Naive thymus-derived CD4-positive, alpha-beta T cell (primary cell): ENCODE measurements at regions not wholly inside any gene's neighbourhood (a gene's known extent, or its start where the extent isn't known, plus 50 kb on each side); places are given as distances from the start of the nearest gene placed in this dataset.

ENCODE experiments used
- ATAC-seq: fragments of 150-1000 bp; cut with Tn5 transposase; 2 replicates; pipeline ENCODE4 v1.10.0; 2021; ENCODE audit warnings: mild to moderate bottlenecking, moderate library complexity
- CTCF ChIA-PET: fragments of 350-600 bp; sonication (Branson Sonifier 250); formaldehyde crosslinking; loops from one replicate; lab custom pipeline; 2021; ENCODE audit warnings: antibody characterized with exemption; lab: Charles Lee
- POLR2A ChIA-PET: fragments of 350-600 bp; sonication (Branson Sonifier 250); formaldehyde crosslinking; loops from one replicate; lab custom pipeline; 2021; ENCODE audit warnings: antibody characterized with exemption, inconsistent platforms; lab: Charles Lee
- DNase-seq, 9 donors: peaks; one replicate each; pipeline versions ENCODE4 v3.0.0 to v3.0.0-alpha.2; 2020 to 2022; ENCODE audit warnings: mixed read lengths in 1 of 9
- H3K27ac ChIP-seq: one replicate; pipeline ENCODE4 v1.7.0; 2013; ENCODE audit warnings: mild to moderate bottlenecking, low read depth, low read length, moderate library complexity
- H3K27me3 ChIP-seq, 2 donors: one replicate each; pipeline ENCODE4 v1.7.0; 2013; ENCODE audit warnings: low read length in 2 of 2, mild to moderate bottlenecking in 2 of 2, moderate library complexity in 2 of 2; ENCODE audit not compliant: control insufficient read depth in 2 of 2, insufficient read depth in 2 of 2
- H3K36me3 ChIP-seq, 3 experiments: 1 replicate in 2 of 3; 2 replicates in 1 of 3; pipeline ENCODE4 v1.7.0; 2013; ENCODE audit warnings: low read length in 3 of 3, mild to moderate bottlenecking in 3 of 3, moderate library complexity in 1 of 3; ENCODE audit not compliant: insufficient read depth in 3 of 3, control insufficient read depth in 2 of 3
- H3K4me1 ChIP-seq, 2 donors: one replicate each; pipeline ENCODE4 v1.7.0; 2013; ENCODE audit warnings: low read length in 2 of 2, mild to moderate bottlenecking in 2 of 2, moderate library complexity in 1 of 2; ENCODE audit not compliant: control insufficient read depth in 2 of 2, insufficient read depth in 2 of 2
- H3K4me3 ChIP-seq: 2 replicates; pipeline ENCODE4 v1.7.0; 2013; ENCODE audit warnings: mild to moderate bottlenecking, low read length
- H3K9me3 ChIP-seq, 3 experiments: 1 replicate in 2 of 3; 2 replicates in 1 of 3; pipeline ENCODE4 v1.7.0; 2013; ENCODE audit warnings: low read length in 3 of 3; ENCODE audit not compliant: control insufficient read depth in 2 of 3
- H3K27ac Mint-ChIP-seq, 9 donors: one replicate each; pipeline ENCODE4 v1.8.0; 2020 to 2022; ENCODE audit warnings: mixed read lengths in 9 of 9, mild to moderate bottlenecking in 8 of 9, moderate library complexity in 5 of 9, inconsistent platforms in 2 of 9
- H3K27me3 Mint-ChIP-seq, 5 donors: one replicate each; pipeline ENCODE4 v1.8.0; 2021 to 2022; ENCODE audit warnings: mixed read lengths in 5 of 5, mild to moderate bottlenecking in 1 of 5
- H3K36me3 Mint-ChIP-seq, 5 donors: one replicate each; pipeline ENCODE4 v1.8.0; 2020 to 2022; ENCODE audit warnings: mixed read lengths in 5 of 5, mild to moderate bottlenecking in 3 of 5, inconsistent platforms in 1 of 5
- H3K4me1 Mint-ChIP-seq, 7 donors: one replicate each; pipeline ENCODE4 v1.8.0; 2020 to 2022; ENCODE audit warnings: mixed read lengths in 7 of 7, mild to moderate bottlenecking in 3 of 7, inconsistent platforms in 1 of 7
- H3K4me3 Mint-ChIP-seq, 10 donors: one replicate each; pipeline ENCODE4 v1.8.0; 2020 to 2022; ENCODE audit warnings: mild to moderate bottlenecking in 10 of 10, mixed read lengths in 10 of 10, moderate library complexity in 6 of 10, inconsistent platforms in 2 of 10
- H3K9me3 Mint-ChIP-seq, 11 donors: one replicate each; pipeline ENCODE4 v1.8.0; 2020 to 2022; ENCODE audit warnings: mixed read lengths in 11 of 11, mild to moderate bottlenecking in 4 of 11, inconsistent platforms in 1 of 11, moderate library complexity in 1 of 11
- intact Hi-C, 2 donors: fragments of 100-400 bp; cut with micrococcal nuclease; formaldehyde crosslinking; loops; one replicate each; pipeline ENCODE4 v1.15.1; 2023

GRCh38 chr1:219820551-219820950 is 107.8 kb downstream of the SLC30A10 start:
- ChIA-PET CTCF (no interaction called here), POLR2A (no interaction called here)
- H3K4me3 Mint-ChIP-seq, result no peak overlapping the region
- Histone ChIP-seq H3K27ac (no peak overlapping the region), H3K9me3 (no peaks in the 10 kb centered on the region), H3K4me1 (no peaks in the 10 kb centered on the region), H3K27me3 (no peaks in the 10 kb centered on the region), H3K4me3 (no peak overlapping the region), H3K36me3 (no peaks in the 10 kb centered on the region)
- peaks cover 0 to 4% (median 0%) of the 10 kb centered on the region in 11 donors for H3K9me3 Mint-ChIP-seq
- DNase-seq (no peak), ATAC-seq (no peak)
- no peak overlapping the region for H3K27ac Mint-ChIP-seq
- intact Hi-C loops, result no loop called here
- H3K27me3 Mint-ChIP-seq, result peaks cover 0 to 23% (median 6%) of the 10 kb centered on the region in 5 donors
- no peaks in the 10 kb centered on the region for H3K36me3 Mint-ChIP-seq
- no peaks in the 10 kb centered on the region for H3K4me1 Mint-ChIP-seq

- H3K27ac ChIP-seq, result no peak overlapping the region
- intact Hi-C loops, result loop anchor here in 1 of 2 donors (10.0 kb wide), 1 partner anchor 613 kb away; no protein-coding TSS in a partner anchor
- CTCF ChIA-PET, result no interaction called here
- ATAC-seq (no peak), DNase-seq (no peak)
- no peaks in the 10 kb centered on the region for H3K9me3 ChIP-seq
- H3K36me3 ChIP-seq, result no peaks in the 10 kb centered on the region
- POLR2A ChIA-PET, result no interaction called here
- Mint-ChIP-seq H3K27ac (no peak overlapping the region), H3K27me3 (peaks cover 0 to 30% (median 12%) of the 10 kb centered on the region in 5 donors), H3K9me3 (peaks cover 0 to 4% (median 0%) of the 10 kb centered on the region in 11 donors), H3K4me3 (no peak overlapping the region), H3K4me1 (no peaks in the 10 kb centered on the region), H3K36me3 (no peaks in the 10 kb centered on the region)
- no peaks in the 10 kb centered on the region for H3K27me3 ChIP-seq
- no peak overlapping the region for H3K4me3 ChIP-seq
- H3K4me1 ChIP-seq, result no peaks in the 10 kb centered on the region
Measured at GRCh38 chr1:219817914-219818313, 110.4 kb downstream of the SLC30A10 start.

GRCh38 chr1:219813294-219813693 is 115.1 kb downstream of the SLC30A10 start:
- H3K27me3 ChIP-seq, result no peaks in the 10 kb centered on the region
- no peak overlapping the region for H3K27ac Mint-ChIP-seq
- H3K27ac ChIP-seq, result no peak overlapping the region
- no peaks in the 10 kb centered on the region for H3K4me1 Mint-ChIP-seq
- no peak overlapping the region for H3K4me3 ChIP-seq
- no peak for ATAC-seq
- no peak for DNase-seq
- intact Hi-C loops, result loop anchor here in 1 of 2 donors (5.0 to 10.0 kb wide), 2 partner anchors 608 to 1481 kb away; no protein-coding TSS in a partner anchor
- no peaks in the 10 kb centered on the region for H3K36me3 Mint-ChIP-seq
- CTCF ChIA-PET, result interaction anchor here (0.5 kb wide), 1 partner anchor 11 kb away, joined by 6 read pairs; no protein-coding TSS in a partner anchor
- no peaks in the 10 kb centered on the region for H3K36me3 ChIP-seq
- H3K4me1 ChIP-seq, result no peaks in the 10 kb centered on the region
- H3K4me3 Mint-ChIP-seq, result no peak overlapping the region
- peaks cover 0 to 3% (median 0%) of the 10 kb centered on the region in 11 donors for H3K9me3 Mint-ChIP-seq
- POLR2A ChIA-PET, result no interaction called here
- H3K9me3 ChIP-seq, result no peaks in the 10 kb centered on the region
- H3K27me3 Mint-ChIP-seq, result peaks cover 0 to 21% (median 16%) of the 10 kb centered on the region in 5 donors

- no peaks in the 10 kb centered on the region for H3K36me3 ChIP-seq
- Mint-ChIP-seq H3K36me3 (no peaks in the 10 kb centered on the region), H3K9me3 (peaks cover 0 to 3% (median 0%) of the 10 kb centered on the region in 11 donors), H3K27ac (no peak overlapping the region), H3K4me3 (no peak overlapping the region), H3K4me1 (no peaks in the 10 kb centered on the region), H3K27me3 (peaks cover 0 to 21% (median 16%) of the 10 kb centered on the region in 5 donors)
- ChIA-PET POLR2A (no interaction called here), CTCF (interaction anchor here (0.5 kb wide), 1 partner anchor 10 kb away, joined by 6 read pairs; no protein-coding TSS in a partner anchor)
- no peak overlapping the region for H3K27ac ChIP-seq
- H3K4me1 ChIP-seq, result no peaks in the 10 kb centered on the region
- H3K4me3 ChIP-seq, result no peak overlapping the region
- H3K9me3 ChIP-seq, result no peaks in the 10 kb centered on the region
- DNase-seq (no peak), ATAC-seq (no peak)
- H3K27me3 ChIP-seq, result no peaks in the 10 kb centered on the region
- intact Hi-C loops, result loop anchor here in 1 of 2 donors (5.0 to 10.0 kb wide), 2 partner anchors 608 to 1480 kb away; no protein-coding TSS in a partner anchor
Measured at GRCh38 chr1:219812491-219813203, 115.7 kb downstream of the SLC30A10 start.

GRCh38 chr1:219812086-219812485 is 116.3 kb downstream of the SLC30A10 start:
- H3K27ac Mint-ChIP-seq, result no peak overlapping the region
- peaks cover 0 to 3% (median 0%) of the 10 kb centered on the region in 11 donors for H3K9me3 Mint-ChIP-seq
- Histone ChIP-seq H3K9me3 (no peaks in the 10 kb centered on the region), H3K4me1 (no peaks in the 10 kb centered on the region), H3K36me3 (no peaks in the 10 kb centered on the region), H3K27me3 (no peaks in the 10 kb centered on the region), H3K4me3 (no peak overlapping the region), H3K27ac (no peak overlapping the region)
- intact Hi-C loops, result loop anchor here in 1 of 2 donors (5.0 to 10.0 kb wide), 2 partner anchors 607 to 1480 kb away; no protein-coding TSS in a partner anchor
- no peaks in the 10 kb centered on the region for H3K36me3 Mint-ChIP-seq
- no peaks in the 10 kb centered on the region for H3K4me1 Mint-ChIP-seq
- no peak for ATAC-seq
- DNase-seq, result no peak
- H3K4me3 Mint-ChIP-seq, result no peak overlapping the region
- ChIA-PET CTCF (no interaction called here), POLR2A (no interaction called here)
- peaks cover 0 to 21% (median 12%) of the 10 kb centered on the region in 5 donors for H3K27me3 Mint-ChIP-seq

GRCh38 chr1:219810451-219810850 is 117.9 kb downstream of the SLC30A10 start:
- no peaks in the 10 kb centered on the region for H3K4me1 ChIP-seq
- intact Hi-C loops, result loop anchor here in 1 of 2 donors (5.0 to 10.0 kb wide), 2 partner anchors 606 to 1478 kb away; no protein-coding TSS in a partner anchor

More at GRCh38 chr1:219810451-219810850, 117.9 kb downstream of the SLC30A10 start:
- no peaks in the 10 kb centered on the region for H3K27me3 ChIP-seq
- H3K27ac ChIP-seq, result no peak overlapping the region
- Mint-ChIP-seq H3K9me3 (peaks cover 0 to 8% (median 0%) of the 10 kb centered on the region in 11 donors), H3K4me3 (no peak overlapping the region), H3K27me3 (peaks cover 0 to 15% (median 11%) of the 10 kb centered on the region in 5 donors), H3K36me3 (no peaks in the 10 kb centered on the region), H3K27ac (no peak overlapping the region), H3K4me1 (no peaks in the 10 kb centered on the region)
- CTCF ChIA-PET, result no interaction called here
- no peaks in the 10 kb centered on the region for H3K9me3 ChIP-seq
- no peak for ATAC-seq
- no peaks in the 10 kb centered on the region for H3K36me3 ChIP-seq
- POLR2A ChIA-PET, result no interaction called here
- H3K4me3 ChIP-seq, result no peak overlapping the region
- no peak for DNase-seq
